ENCODE measurements at regions not wholly inside any gene's neighbourhood (a gene's known extent, or its start where the extent isn't known, plus 50 kb on each side); places are given as distances from the start of the nearest gene placed in this dataset.

DNA sequence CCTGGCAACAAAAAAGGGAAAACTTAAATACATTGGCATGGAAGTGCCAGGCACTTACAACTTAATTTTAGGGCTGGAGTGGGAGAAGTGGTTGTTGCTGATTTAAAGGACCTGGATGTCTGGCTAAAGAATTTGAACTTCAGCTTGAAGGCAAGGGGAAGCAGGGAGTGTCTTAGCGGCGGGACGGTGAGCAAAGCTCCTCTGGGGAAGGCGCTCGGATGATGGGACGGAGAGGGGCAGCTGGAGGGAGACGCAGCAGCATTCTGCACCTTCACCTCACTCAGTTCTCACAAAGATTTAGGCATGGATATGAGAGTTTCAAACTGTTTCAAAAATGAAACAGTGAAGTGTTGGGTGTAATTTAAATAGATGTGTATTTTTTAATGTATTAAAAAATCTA lies 967.1 kb downstream of the BRD1 start:
- TF ChIP-seq CTCF (IDR thresholded peaks at IDR 0.05) (no peak), ZFX (IDR thresholded peaks at IDR 0.05; ENCODE audit: borderline replicate concordance) (no peak)
